Prostate gland (tissue), 2 donors: ENCODE measurements at regions not wholly inside any gene's neighbourhood (a gene's known extent, or its start where the extent isn't known, plus 50 kb on each side); places are given as distances from the start of the nearest gene placed in this dataset.

Experiments used
- DNase-seq: peaks from one replicate; pipeline ENCODE4 v3.0.0-alpha.2; 2019; ENCODE audit warnings: low spot score
- H3K27ac ChIP-seq, 2 donors: fragments of 200-600 bp; sonication (generic); 2 replicates each; pipeline ENCODE4 v1.5.1; 2017 to 2019
- H3K27me3 ChIP-seq: fragments of 200-600 bp; sonication (generic); replicated peaks from 2 replicates; pipeline ENCODE4 v1.5.1; 2019; ENCODE audit not compliant: insufficient read depth
- H3K36me3 ChIP-seq, 2 donors: fragments of 200-600 bp; sonication (generic); 1 replicate in 1 of 2; 2 replicates in 1 of 2; pipeline versions ENCODE4 v1.5.1 to v1.8.1; 2017 to 2019
- H3K4me1 ChIP-seq: fragments of 200-600 bp; sonication (generic); replicated peaks from 2 replicates; pipeline ENCODE4 v1.5.1; 2019
- H3K4me3 ChIP-seq, 2 donors: fragments of 200-600 bp; sonication (generic); 2 replicates each; pipeline ENCODE4 v1.5.1; 2017 to 2019
- H3K9me3 ChIP-seq: fragments of 200-600 bp; sonication (generic); 2 replicates; pipeline ENCODE4 v1.5.1; 2017
- CTCF ChIP-seq, 4 experiments: fragments of 200-600 bp in 2 of 4; fragments of 450-650 bp in 2 of 4; sonication (generic) in 2 of 4; IDR thresholded peaks; 1 replicate in 3 of 4; 2 replicates in 1 of 4; pipeline ENCODE4 v1.5.1; 2016 to 2019; ENCODE audit warnings: antibody characterized with exemption in 4 of 4, mild to moderate bottlenecking in 2 of 4, moderate library complexity in 2 of 4
- POLR2A ChIP-seq: fragments of 450-650 bp; IDR thresholded peaks from one replicate; pipeline ENCODE4 v1.6.1; 2016; ENCODE audit warnings: antibody characterized with exemption, mild to moderate bottlenecking
- POLR2AphosphoS5 ChIP-seq: sonication (generic); formaldehyde crosslinking; IDR thresholded peaks from one replicate; pipeline ENCODE4 v1.6.1; 2017; ENCODE audit warnings: antibody characterized with exemption
- WGBS: methylation state at CpG from one replicate; pipeline ENCODE4 v1.1.5; 2018; 5-methylcytosine and 5-hydroxymethylcytosine counted together
- intact Hi-C: fragments of 100-400 bp; cut with DNase I; formaldehyde crosslinking; loops from one replicate; pipeline ENCODE4 v1.14.2; 2022

- Histone ChIP-seq H3K9me3 (no peaks in the 10 kb centered on the region), H3K27ac (no peak overlapping the region), H3K4me1 (no peaks in the 10 kb centered on the region), H3K36me3 (no peaks in the 10 kb centered on the region), H3K4me3 (no peak overlapping the region), H3K27me3 (no peaks in the 10 kb centered on the region)
- no peak for TF ChIP-seq POLR2AphosphoS5
- TF ChIP-seq CTCF (IDR thresholded peaks at IDR 0.05): no peak
- TF ChIP-seq POLR2A: no peak
- no peak for DNase-seq
- intact Hi-C loops: no loop called here
- 58% methylated on average over 3 of the region's 3 CpGs for WGBS
Observed at GRCh38 chr6:112468359-112468758, 121.2 kb downstream of the RFPL4B start.

- intact Hi-C loops: no loop called here
- TF ChIP-seq POLR2A (no peak), POLR2AphosphoS5 (no peak), CTCF (IDR thresholded peaks at IDR 0.05) (no peak)
- Histone ChIP-seq H3K4me3 (no peak overlapping the region), H3K27ac (no peak overlapping the region), H3K4me1 (no peaks in the 10 kb centered on the region), H3K9me3 (no peaks in the 10 kb centered on the region), H3K27me3 (no peaks in the 10 kb centered on the region), H3K36me3 (no peaks in the 10 kb centered on the region)
- 89% methylated on average over 2 of the region's 2 CpGs for WGBS
- DNase-seq: no peak
Observed at GRCh38 chr6:112469306-112469705, 122.2 kb downstream of the RFPL4B start.

GRCh38 chr6:112470376-112470775 lies 123.2 kb downstream of the RFPL4B start:
- Histone ChIP-seq H3K4me1 (no peaks in the 10 kb centered on the region), H3K27ac (no peak overlapping the region), H3K36me3 (no peaks in the 10 kb centered on the region), H3K27me3 (no peaks in the 10 kb centered on the region), H3K4me3 (no peak overlapping the region), H3K9me3 (no peaks in the 10 kb centered on the region)
- no peak for TF ChIP-seq POLR2AphosphoS5
- TF ChIP-seq POLR2A: no peak
- TF ChIP-seq CTCF (IDR thresholded peaks at IDR 0.05): no peak
- intact Hi-C loops: no loop called here
- no peak for DNase-seq
- 83% methylated on average over 4 of the region's 4 CpGs for WGBS

GRCh38 chr6:112470950-112471349 lies 123.8 kb downstream of the RFPL4B start:
- Histone ChIP-seq H3K27ac (no peak overlapping the region), H3K9me3 (no peaks in the 10 kb centered on the region), H3K4me3 (no peak overlapping the region), H3K4me1 (no peaks in the 10 kb centered on the region), H3K27me3 (no peaks in the 10 kb centered on the region), H3K36me3 (no peaks in the 10 kb centered on the region)
- WGBS: 83% methylated on average over 1 of the region's 1 CpG
- TF ChIP-seq POLR2A: no peak
- TF ChIP-seq POLR2AphosphoS5: peak; percentile 18
- no peak for TF ChIP-seq CTCF (IDR thresholded peaks at IDR 0.05)
- intact Hi-C loops: no loop called here
- DNase-seq: no peak

GRCh38 chr6:112475083-112475482 lies 128.0 kb downstream of the RFPL4B start:
- H3K4me3 ChIP-seq: no peak overlapping the region
- H3K36me3 ChIP-seq: no peaks in the 10 kb centered on the region
- no peaks in the 10 kb centered on the region for H3K9me3 ChIP-seq
- intact Hi-C loops: no loop called here
- no peak overlapping the region for H3K27ac ChIP-seq
- H3K4me1 ChIP-seq: no peaks in the 10 kb centered on the region
- no peak for DNase-seq
- H3K27me3 ChIP-seq: no peaks in the 10 kb centered on the region
- no peak for TF ChIP-seq POLR2AphosphoS5
- TF ChIP-seq CTCF (IDR thresholded peaks at IDR 0.05): no peak
- TF ChIP-seq POLR2A: no peak
